Upper lobe of right lung (tissue), 1 donor: ENCODE measurements at regions not wholly inside any gene's neighbourhood (a gene's known extent, or its start where the extent isn't known, plus 50 kb on each side); places are given as distances from the start of the nearest gene placed in this dataset.

ENCODE experiments used
- ATAC-seq: fragments of 200-7000 bp; cut with Tn5 transposase; one replicate; pipeline ENCODE4 v1.9.1; 2020; ENCODE audit warnings: mild to moderate bottlenecking, moderate library complexity
- DNase-seq: peaks from one replicate; pipeline ENCODE4 v3.0.0-alpha.2; 2020
- H3K27ac ChIP-seq: fragments of 200-600 bp; one replicate; pipeline ENCODE4 v1.8.0; 2022
- H3K27me3 ChIP-seq: fragments of 200-600 bp; one replicate; pipeline ENCODE4 v1.8.0; 2022; ENCODE audit warnings: mild to moderate bottlenecking
- H3K36me3 ChIP-seq: fragments of 200-600 bp; one replicate; pipeline ENCODE4 v1.8.0; 2022
- H3K4me1 ChIP-seq: fragments of 200-600 bp; one replicate; pipeline ENCODE4 v1.8.0; 2022
- H3K4me3 ChIP-seq: fragments of 200-600 bp; one replicate; pipeline ENCODE4 v1.8.0; 2022; ENCODE audit warnings: mild to moderate bottlenecking
- H3K9me3 ChIP-seq: fragments of 200-600 bp; one replicate; pipeline ENCODE4 v1.8.0; 2022
- intact Hi-C: fragments of 100-400 bp; cut with DNase I; formaldehyde crosslinking; loops from one replicate; pipeline ENCODE4 v1.11.0; 2022
- TF ChIP-seq, protein P1 (sequence below): fragments of 200-600 bp; IDR thresholded peaks from one replicate; pipeline ENCODE4 v1.8.0; 2022; ENCODE audit warnings: antibody characterized with exemption
- donor health status: DM: no; HTN: yes; CAD: no; lungs with severe emphysema.

DNA sequence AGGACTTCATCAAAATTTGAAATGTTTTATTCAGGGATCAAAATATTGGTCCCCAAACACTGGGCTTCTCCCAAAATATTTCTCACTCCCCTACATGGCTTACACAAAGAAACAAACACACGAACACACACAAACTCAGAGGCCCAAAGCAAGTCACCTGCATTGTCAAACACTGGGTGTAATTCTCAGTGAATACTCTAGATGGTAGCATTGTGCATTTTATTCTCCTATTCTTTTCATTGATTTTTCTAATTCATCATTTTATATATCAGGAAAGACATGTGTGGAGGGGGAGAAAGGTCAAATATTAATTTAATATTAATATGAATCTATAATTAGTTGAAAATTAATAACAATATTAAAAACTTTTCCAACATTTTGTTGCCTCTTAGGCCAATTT is 72.3 kb upstream of the TNMD start:
- Histone ChIP-seq H3K36me3 (no peaks in the 10 kb centered on the region), H3K4me1 (no peaks in the 10 kb centered on the region), H3K27ac (no peak overlapping the region), H3K4me3 (no peak overlapping the region), H3K27me3 (no peaks in the 10 kb centered on the region), H3K9me3 (no peaks in the 10 kb centered on the region)
- intact Hi-C loops = no loop called here
- DNase-seq = no peak
- no peak for ATAC-seq
- TF ChIP-seq, protein P1, sequence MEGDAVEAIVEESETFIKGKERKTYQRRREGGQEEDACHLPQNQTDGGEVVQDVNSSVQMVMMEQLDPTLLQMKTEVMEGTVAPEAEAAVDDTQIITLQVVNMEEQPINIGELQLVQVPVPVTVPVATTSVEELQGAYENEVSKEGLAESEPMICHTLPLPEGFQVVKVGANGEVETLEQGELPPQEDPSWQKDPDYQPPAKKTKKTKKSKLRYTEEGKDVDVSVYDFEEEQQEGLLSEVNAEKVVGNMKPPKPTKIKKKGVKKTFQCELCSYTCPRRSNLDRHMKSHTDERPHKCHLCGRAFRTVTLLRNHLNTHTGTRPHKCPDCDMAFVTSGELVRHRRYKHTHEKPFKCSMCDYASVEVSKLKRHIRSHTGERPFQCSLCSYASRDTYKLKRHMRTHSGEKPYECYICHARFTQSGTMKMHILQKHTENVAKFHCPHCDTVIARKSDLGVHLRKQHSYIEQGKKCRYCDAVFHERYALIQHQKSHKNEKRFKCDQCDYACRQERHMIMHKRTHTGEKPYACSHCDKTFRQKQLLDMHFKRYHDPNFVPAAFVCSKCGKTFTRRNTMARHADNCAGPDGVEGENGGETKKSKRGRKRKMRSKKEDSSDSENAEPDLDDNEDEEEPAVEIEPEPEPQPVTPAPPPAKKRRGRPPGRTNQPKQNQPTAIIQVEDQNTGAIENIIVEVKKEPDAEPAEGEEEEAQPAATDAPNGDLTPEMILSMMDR = peak; percentile 68

DNA sequence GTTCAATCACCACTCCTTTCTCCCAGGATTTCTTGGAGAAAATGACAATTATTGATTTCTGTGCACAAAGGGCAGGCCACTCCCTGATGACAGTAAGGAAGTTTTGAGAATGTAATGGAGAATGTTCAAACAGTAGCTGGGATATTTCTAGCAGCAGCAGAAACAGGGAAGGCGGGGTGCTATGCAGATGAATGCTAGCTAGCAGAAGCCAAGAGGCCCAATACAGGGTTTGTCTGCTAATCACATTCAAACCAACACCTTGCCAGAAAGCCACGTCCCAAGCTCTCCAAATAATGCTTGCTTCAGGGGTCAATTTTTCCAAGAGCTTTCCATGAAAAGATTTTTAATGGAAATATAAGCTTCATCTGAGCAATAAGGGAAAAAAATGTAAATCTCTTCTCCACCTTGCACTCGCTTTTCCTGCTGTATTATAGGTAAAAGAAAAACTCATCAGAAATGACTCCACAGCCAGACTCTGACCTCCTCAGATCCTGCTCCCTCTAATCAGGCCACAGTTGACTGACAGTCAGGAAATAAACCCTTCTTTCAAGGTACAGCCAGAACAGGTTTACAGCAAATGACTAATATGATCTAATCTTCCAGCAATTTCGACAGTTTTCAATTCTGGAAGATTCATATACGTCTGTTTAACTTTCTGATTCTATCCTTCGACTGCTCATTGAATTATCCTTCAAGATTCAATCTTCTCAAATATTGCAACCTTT is 84.7 kb upstream of the PCDH19 start:
- no peaks in the 10 kb centered on the region for H3K27me3 ChIP-seq
- H3K9me3 ChIP-seq = no peaks in the 10 kb centered on the region
- DNase-seq (no peak), ATAC-seq (no peak)
- H3K27ac ChIP-seq = no peak overlapping the region
- TF ChIP-seq, protein P1 = no peak
- intact Hi-C loops = no loop called here
- no peak overlapping the region for H3K4me3 ChIP-seq
- no peaks in the 10 kb centered on the region for H3K4me1 ChIP-seq
- no peaks in the 10 kb centered on the region for H3K36me3 ChIP-seq

DNA sequence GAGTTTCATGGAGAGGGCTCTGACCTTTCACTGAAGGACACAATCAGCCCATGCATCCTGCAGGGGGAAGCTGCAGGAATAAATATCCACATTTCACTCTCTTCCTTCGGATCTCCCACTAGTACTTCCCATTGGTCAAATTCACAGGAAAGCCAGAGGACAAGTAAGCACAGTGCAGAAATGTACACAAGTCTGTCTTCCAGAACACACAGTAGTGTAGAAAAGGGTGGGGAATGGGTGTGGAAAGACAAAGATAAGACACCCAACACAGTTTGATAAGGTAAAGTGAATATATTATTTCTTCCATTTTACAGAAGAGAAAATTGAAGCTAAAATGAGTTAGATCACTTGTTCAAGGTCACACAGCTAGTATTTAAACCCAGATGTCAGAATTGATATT is 81.1 kb upstream of the PCDH19 start:
- H3K4me1 ChIP-seq = no peaks in the 10 kb centered on the region
- no peaks in the 10 kb centered on the region for H3K27me3 ChIP-seq
- intact Hi-C loops = no loop called here
- ATAC-seq (no peak), DNase-seq (no peak)
- no peak overlapping the region for H3K27ac ChIP-seq
- TF ChIP-seq, protein P1 = no peak
- no peaks in the 10 kb centered on the region for H3K36me3 ChIP-seq
- H3K4me3 ChIP-seq = no peak overlapping the region
- no peaks in the 10 kb centered on the region for H3K9me3 ChIP-seq

DNA sequence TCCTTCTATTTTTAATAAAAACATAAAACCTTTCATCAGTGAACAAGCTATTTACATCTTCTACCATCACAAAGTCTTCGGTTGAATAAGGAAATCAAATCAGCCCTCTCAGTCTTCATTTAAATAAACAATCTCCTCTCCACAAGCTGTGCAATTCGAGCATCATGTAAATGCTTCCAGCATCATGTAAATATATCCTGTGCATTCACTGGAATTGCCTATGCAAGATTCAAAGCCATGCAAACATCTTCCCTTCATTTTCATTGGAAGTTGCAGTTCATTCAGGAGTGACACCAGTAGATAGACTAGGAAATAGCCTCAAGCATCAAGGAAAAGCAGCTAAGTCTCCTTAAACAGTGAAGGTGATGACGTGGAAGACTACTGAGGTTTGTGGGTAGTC is 77.7 kb upstream of the PCDH19 start:
- Histone ChIP-seq H3K4me3 (no peak overlapping the region), H3K36me3 (no peaks in the 10 kb centered on the region), H3K27me3 (no peaks in the 10 kb centered on the region), H3K27ac (no peak overlapping the region), H3K9me3 (no peaks in the 10 kb centered on the region), H3K4me1 (no peaks in the 10 kb centered on the region)
- intact Hi-C loops = no loop called here
- TF ChIP-seq, protein P1 = no peak
- ATAC-seq = no peak
- no peak for DNase-seq

DNA sequence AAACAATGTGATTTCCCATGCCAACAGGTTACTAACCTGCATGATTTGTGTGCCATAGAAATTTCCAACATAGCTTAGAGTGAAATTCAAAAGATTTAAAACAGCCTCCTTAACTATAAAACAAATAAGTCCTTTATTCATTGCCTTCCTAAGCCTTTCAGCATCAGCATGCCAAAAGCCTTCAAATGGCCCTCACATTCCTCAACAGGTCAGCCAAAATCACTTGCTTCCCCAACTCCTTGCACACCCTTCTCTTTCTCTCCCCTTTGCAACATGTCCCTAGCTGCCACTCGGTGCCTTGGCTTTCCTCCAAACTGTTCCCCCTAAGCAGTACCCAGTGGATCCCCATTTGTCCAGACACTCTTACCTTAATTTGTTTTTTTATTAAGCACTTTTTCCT is 74.9 kb upstream of the PCDH19 start:
- TF ChIP-seq, protein P1 = no peak
- Histone ChIP-seq H3K27me3 (no peaks in the 10 kb centered on the region), H3K9me3 (no peaks in the 10 kb centered on the region), H3K4me1 (no peaks in the 10 kb centered on the region), H3K27ac (no peak overlapping the region), H3K36me3 (no peaks in the 10 kb centered on the region), H3K4me3 (no peak overlapping the region)
- DNase-seq (no peak), ATAC-seq (no peak)
- intact Hi-C loops = no loop called here

DNA sequence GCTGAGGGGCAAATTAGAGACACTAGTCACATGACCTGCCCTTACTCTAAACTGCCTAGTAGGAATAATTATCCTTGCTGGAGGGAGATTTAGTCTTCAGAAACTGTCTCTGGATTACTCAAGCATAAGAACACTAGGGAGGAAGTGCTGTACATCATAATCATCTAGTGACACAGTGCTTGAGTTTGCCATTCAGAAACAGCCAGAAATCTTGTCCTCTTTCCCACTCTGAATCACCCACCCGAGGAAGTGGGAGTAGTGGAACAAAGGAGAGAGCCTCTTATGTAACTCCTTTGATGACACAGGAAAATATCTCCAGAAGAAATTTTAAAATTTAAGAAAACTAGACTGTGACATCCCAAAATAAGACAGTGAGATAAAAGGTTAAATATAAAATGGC is 69.3 kb upstream of the PCDH19 start:
- no peak for ATAC-seq
- intact Hi-C loops = no loop called here
- H3K36me3 ChIP-seq = no peaks in the 10 kb centered on the region

More for the DNA sequence above, 69.3 kb upstream of the PCDH19 start:
- Histone ChIP-seq H3K9me3 (no peaks in the 10 kb centered on the region), H3K27me3 (no peaks in the 10 kb centered on the region), H3K27ac (no peak overlapping the region), H3K4me1 (no peaks in the 10 kb centered on the region), H3K4me3 (no peak overlapping the region)
- TF ChIP-seq, protein P1 = no peak
- DNase-seq = no peak
